NCI-H345 treated with DMSO at 0.1 percent for 48 hours (cell line): ENCODE measurements at regions not wholly inside any gene's neighbourhood (a gene's known extent, or its start where the extent isn't known, plus 50 kb on each side); places are given as distances from the start of the nearest gene placed in this dataset.

Experiments used
- DNase-seq: peaks from one replicate; lab custom pipeline; 2025; ENCODE audit not compliant: unreplicated experiment; lab: John Stamatoyannopoulos, UW

- DNase-seq = no peak
Observed at GRCh38 chr14:101363261-101363555, 198.1 kb upstream of the DIO3 start.

GRCh38 chr14:101363880-101364391, 197.4 kb upstream of the DIO3 start:
- DNase-seq = no peak

- no peak for DNase-seq
Observed at GRCh38 chr14:101364503-101365328, 196.6 kb upstream of the DIO3 start.

GRCh38 chr14:101365329-101366158, 195.8 kb upstream of the DIO3 start:
- DNase-seq = no peak

GRCh38 chr14:101367421-101368261, 193.7 kb upstream of the DIO3 start:
- DNase-seq = no peak

- DNase-seq = no peak
Observed at GRCh38 chr14:101368629-101369028, 192.7 kb upstream of the DIO3 start.

- no peak for DNase-seq
Observed at GRCh38 chr14:101369194-101369915, 191.9 kb upstream of the DIO3 start.

- DNase-seq = no peak
Observed at GRCh38 chr14:101369916-101370592, 191.2 kb upstream of the DIO3 start.

GRCh38 chr14:101370593-101371569, 190.4 kb upstream of the DIO3 start:
- DNase-seq = no peak

GRCh38 chr14:101371799-101372793, 189.2 kb upstream of the DIO3 start:
- no peak for DNase-seq

GRCh38 chr14:101372894-101373620, 188.2 kb upstream of the DIO3 start:
- no peak for DNase-seq

GRCh38 chr14:101373690-101374295, 187.5 kb upstream of the DIO3 start:
- no peak for DNase-seq

- DNase-seq = no peak
Observed at GRCh38 chr14:101374373-101375338, 186.6 kb upstream of the DIO3 start.

GRCh38 chr14:101377069-101377468, 184.2 kb upstream of the DIO3 start:
- DNase-seq = no peak

GRCh38 chr14:101379842-101380241, 181.5 kb upstream of the DIO3 start:
- DNase-seq = no peak
